WTC11 (cell line): ENCODE measurements at regions not wholly inside any gene's neighbourhood (a gene's known extent, or its start where the extent isn't known, plus 50 kb on each side); places are given as distances from the start of the nearest gene placed in this dataset.

Experiments
- ATAC-seq: fragments of 200-7000 bp; cut with Tn5 transposase; 2 replicates; pipeline ENCODE4 v1.10.0; 2021; ENCODE audit warnings: mild to moderate bottlenecking, moderate library complexity
- CTCF ChIA-PET: fragments of 300-600 bp; sonication (Branson Sonifier 250); formaldehyde crosslinking; loops from one replicate; lab custom pipeline; 2021; ENCODE audit warnings: antibody characterized with exemption; lab: Charles Lee
- POLR2A ChIA-PET: fragments of 350-600 bp; sonication (Branson Sonifier 250); formaldehyde crosslinking; loops from one replicate; lab custom pipeline; 2021; ENCODE audit warnings: antibody characterized with exemption; lab: Charles Lee
- DNase-seq: peaks from one replicate; pipeline ENCODE4 v3.0.0; 2021; ENCODE audit warnings: low spot score
- H3K27ac Mint-ChIP-seq: 2 replicates; pipeline ENCODE4 v1.8.0; 2021; ENCODE audit warnings: mixed read lengths
- H3K27me3 Mint-ChIP-seq: 2 replicates; pipeline ENCODE4 v1.8.0; 2021; ENCODE audit warnings: low read depth, mild to moderate bottlenecking, moderate library complexity, mixed read lengths
- H3K36me3 Mint-ChIP-seq: 2 replicates; pipeline ENCODE4 v1.8.0; 2021; ENCODE audit warnings: mixed read lengths
- H3K4me1 Mint-ChIP-seq: 2 replicates; pipeline ENCODE4 v1.8.0; 2022; ENCODE audit warnings: mixed read lengths
- H3K4me3 Mint-ChIP-seq: 2 replicates; pipeline ENCODE4 v1.8.0; 2021; ENCODE audit warnings: mild to moderate bottlenecking, moderate library complexity, mixed read lengths
- H3K9me3 Mint-ChIP-seq: 2 replicates; pipeline ENCODE4 v1.8.0; 2021; ENCODE audit warnings: mixed read lengths
- ATF3 ChIP-seq: sonication (generic); formaldehyde crosslinking; conservative IDR thresholded peaks from 2 replicates; pipeline ENCODE4 v1.8.1; 2022; ENCODE audit warnings: mild to moderate bottlenecking, missing genetic modification reagents
- ESRRA ChIP-seq: sonication (generic); formaldehyde crosslinking; IDR thresholded peaks from 2 replicates; pipeline ENCODE4 v1.8.1; 2022; ENCODE audit warnings: mild to moderate bottlenecking, missing genetic modification reagents, borderline replicate concordance
- FOXP4 ChIP-seq: sonication (generic); formaldehyde crosslinking; IDR thresholded peaks from 2 replicates; pipeline ENCODE4 v1.8.0; 2022; ENCODE audit warnings: mild to moderate bottlenecking, missing genetic modification reagents
- HMGA2 ChIP-seq: fragments of 250-450 bp; sonication (Bioruptor Pico); IDR thresholded peaks from 2 replicates; pipeline ENCODE4 v1.4.0; 2021; ENCODE audit warnings: mild to moderate bottlenecking, moderate library complexity
- MYBL2 ChIP-seq: sonication (generic); formaldehyde crosslinking; IDR thresholded peaks from 2 replicates; pipeline ENCODE4 v1.8.1; 2023; ENCODE audit warnings: mild to moderate bottlenecking, moderate library complexity, missing genetic modification reagents
- NFE2L1 ChIP-seq: sonication (generic); formaldehyde crosslinking; IDR thresholded peaks from 2 replicates; pipeline ENCODE4 v1.8.1; 2023; ENCODE audit warnings: missing genetic modification reagents
- NFYB ChIP-seq: sonication (generic); formaldehyde crosslinking; conservative IDR thresholded peaks from 2 replicates; pipeline ENCODE4 v1.8.0; 2022; ENCODE audit warnings: low read depth, missing genetic modification reagents
- OVOL2 ChIP-seq: fragments of 250-450 bp; sonication (Bioruptor Pico); IDR thresholded peaks from 2 replicates; pipeline ENCODE4 v1.9.0; 2021; ENCODE audit warnings: mild to moderate bottlenecking, borderline replicate concordance
- RELA ChIP-seq: sonication (generic); formaldehyde crosslinking; IDR thresholded peaks from 2 replicates; pipeline ENCODE4 v1.8.1; 2022; ENCODE audit warnings: missing genetic modification reagents, mild to moderate bottlenecking, borderline replicate concordance
- SMAD3 ChIP-seq: sonication (generic); formaldehyde crosslinking; IDR thresholded peaks from 2 replicates; pipeline ENCODE4 v1.8.0; 2022; ENCODE audit warnings: missing genetic modification reagents, mild to moderate bottlenecking, borderline replicate concordance
- SP1 ChIP-seq: sonication (generic); formaldehyde crosslinking; conservative IDR thresholded peaks from 2 replicates; pipeline ENCODE4 v1.8.1; 2022; ENCODE audit warnings: missing genetic modification reagents
- ZNF263 ChIP-seq: sonication (generic); formaldehyde crosslinking; IDR thresholded peaks from 2 replicates; pipeline ENCODE4 v1.8.1; 2022; ENCODE audit warnings: low read depth, mild to moderate bottlenecking, moderate library complexity, missing genetic modification reagents
- ZNF281 ChIP-seq: sonication (generic); formaldehyde crosslinking; IDR thresholded peaks from 2 replicates; pipeline ENCODE4 v1.8.0; 2023; ENCODE audit warnings: mild to moderate bottlenecking, missing genetic modification reagents
- ZNF423 ChIP-seq: fragments of 250-450 bp; sonication (Bioruptor Pico); IDR thresholded peaks from 2 replicates; pipeline ENCODE4 v2.1.2; 2022; ENCODE audit warnings: mild to moderate bottlenecking, moderate library complexity
- ZNF532 ChIP-seq: fragments of 250-450 bp; sonication (Bioruptor Pico); IDR thresholded peaks from 2 replicates; pipeline ENCODE4 v1.9.0; 2021; ENCODE audit warnings: mild to moderate bottlenecking, borderline replicate concordance
- ZNF671 ChIP-seq: fragments of 250-450 bp; sonication (Bioruptor Pico); IDR thresholded peaks from 2 replicates; pipeline ENCODE4 v1.8.0; 2021; ENCODE audit warnings: mild to moderate bottlenecking
- TF ChIP-seq, protein P1 (sequence below): sonication (generic); formaldehyde crosslinking; IDR thresholded peaks from 2 replicates; pipeline ENCODE4 v1.8.1; 2023; ENCODE audit warnings: mild to moderate bottlenecking, missing genetic modification reagents, moderate library complexity

- no peak overlapping the region for H3K27ac Mint-ChIP-seq
- H3K4me3 Mint-ChIP-seq: no peak overlapping the region
- peak; percentile 28; the same call in 1 of the 2 replicates for TF ChIP-seq ZNF423 (CRISPR knock-in tag)
- TF ChIP-seq ZNF263 (CRISPR knock-in tag): no peak
- TF ChIP-seq HMGA2: no peak
- no peak for TF ChIP-seq RELA (CRISPR knock-in tag)
- no peak for TF ChIP-seq ATF3 (CRISPR knock-in tag)
- TF ChIP-seq, protein P1, sequence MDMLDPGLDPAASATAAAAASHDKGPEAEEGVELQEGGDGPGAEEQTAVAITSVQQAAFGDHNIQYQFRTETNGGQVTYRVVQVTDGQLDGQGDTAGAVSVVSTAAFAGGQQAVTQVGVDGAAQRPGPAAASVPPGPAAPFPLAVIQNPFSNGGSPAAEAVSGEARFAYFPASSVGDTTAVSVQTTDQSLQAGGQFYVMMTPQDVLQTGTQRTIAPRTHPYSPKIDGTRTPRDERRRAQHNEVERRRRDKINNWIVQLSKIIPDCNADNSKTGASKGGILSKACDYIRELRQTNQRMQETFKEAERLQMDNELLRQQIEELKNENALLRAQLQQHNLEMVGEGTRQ: no peak
- no peak for TF ChIP-seq MYBL2 (CRISPR knock-in tag)
- TF ChIP-seq SMAD3: no peak
- ChIA-PET CTCF (interaction anchor here (0.8 to 1.3 kb wide), 3 partner anchors 9 to 365 kb away, joined by 3 to 5 read pairs (median 3); no protein-coding TSS in a partner anchor), POLR2A (interaction anchor here (0.6 kb wide), 1 partner anchor 78 kb away, joined by 3 read pairs; no protein-coding TSS in a partner anchor)
- H3K4me1 Mint-ChIP-seq: peaks cover 19% of the 10 kb centered on the region
- H3K27me3 Mint-ChIP-seq: no peaks in the 10 kb centered on the region
- peaks cover 7% of the 10 kb centered on the region; the same call in 1 of the 2 replicates for H3K9me3 Mint-ChIP-seq
- DNase-seq (peak; percentile 64), ATAC-seq (peak; percentile 98)
- no peaks in the 10 kb centered on the region for H3K36me3 Mint-ChIP-seq
Observed at GRCh38 chr4:151957153-151957552, 196.3 kb upstream of the GATB start.

DNA sequence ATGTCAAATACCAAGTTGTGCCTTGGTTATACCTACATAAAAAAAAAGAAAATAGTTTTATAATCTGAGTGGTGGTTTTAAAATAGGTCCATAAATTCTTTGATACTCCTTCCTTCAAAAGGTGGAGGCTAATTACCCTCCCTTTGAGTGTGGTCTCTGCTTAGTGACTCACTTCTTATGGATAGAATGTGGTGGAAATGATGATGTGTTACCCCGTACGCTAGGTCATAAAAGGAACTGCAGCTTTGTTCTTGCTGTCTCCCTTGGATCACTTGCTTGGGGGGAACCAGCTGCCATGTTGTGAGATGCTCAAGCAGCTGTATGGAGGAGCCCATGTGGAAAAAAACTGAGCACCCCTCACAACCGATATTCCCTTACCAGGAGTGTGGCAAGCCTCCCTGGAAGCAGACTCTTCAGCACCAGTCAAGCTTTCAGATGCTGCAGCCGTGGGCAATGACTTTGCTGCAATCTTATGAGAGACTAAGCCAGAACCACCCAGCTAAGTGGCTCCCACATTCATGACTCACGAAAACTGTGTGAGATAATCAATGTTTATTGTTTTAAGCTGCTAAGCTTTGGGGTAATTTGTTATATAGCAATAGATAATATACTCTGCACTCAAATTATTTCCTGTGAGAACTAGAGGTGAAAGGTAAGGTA, 195.0 kb upstream of the GATB start:
- Mint-ChIP-seq H3K36me3 (no peaks in the 10 kb centered on the region), H3K4me3 (no peak overlapping the region), H3K27ac (no peak overlapping the region), H3K9me3 (peaks cover 7% of the 10 kb centered on the region; the same call in 1 of the 2 replicates), H3K27me3 (no peaks in the 10 kb centered on the region), H3K4me1 (peaks cover 21% of the 10 kb centered on the region)
- no peak for TF ChIP-seq OVOL2 (CRISPR knock-in tag)
- TF ChIP-seq SP1 (CRISPR knock-in tag): no peak
- TF ChIP-seq NFYB (CRISPR knock-in tag): no peak
- POLR2A ChIA-PET: no interaction called here
- no peak for DNase-seq
- CTCF ChIA-PET: interaction anchor here (1.0 kb wide), 1 partner anchor 91 kb away, joined by 3 read pairs; no protein-coding TSS in a partner anchor
- ATAC-seq: no peak

DNA sequence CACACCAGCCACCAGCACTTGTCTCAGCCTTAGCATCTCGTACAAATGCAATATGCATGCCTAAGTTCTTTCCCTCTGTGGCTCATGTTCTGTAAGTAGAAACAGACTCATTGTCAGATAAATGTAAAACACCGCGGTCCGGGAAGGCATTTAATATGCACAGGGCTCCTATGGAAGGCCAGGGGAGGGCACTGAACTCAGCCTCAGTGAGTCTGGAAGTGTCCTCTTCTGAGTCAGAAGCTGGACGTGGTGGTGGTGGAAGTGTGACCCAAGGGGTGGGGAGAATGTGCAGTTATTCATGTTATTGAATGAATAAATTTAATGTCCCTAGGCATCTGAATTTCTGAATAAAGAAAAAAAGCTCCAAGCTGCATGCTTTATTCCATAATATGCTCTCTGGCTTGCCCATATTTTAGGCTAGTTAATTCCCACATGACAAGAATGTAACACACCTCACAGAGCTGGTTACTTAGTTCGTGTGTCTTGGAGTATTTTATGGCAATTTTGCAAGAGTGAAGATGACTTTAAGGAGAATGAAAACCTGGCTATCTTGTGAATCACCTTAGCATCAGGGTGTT, 193.1 kb upstream of the GATB start:
- Mint-ChIP-seq H3K27me3 (no peaks in the 10 kb centered on the region), H3K4me1 (peaks cover 21% of the 10 kb centered on the region)
- no peak for ATAC-seq
- TF ChIP-seq ESRRA (CRISPR knock-in tag): no peak
- TF ChIP-seq ZNF671 (CRISPR knock-in tag): no peak
- TF ChIP-seq NFYB (CRISPR knock-in tag): no peak
- TF ChIP-seq ZNF423 (CRISPR knock-in tag): no peak
- TF ChIP-seq ZNF281 (CRISPR knock-in tag): no peak
- no peak for TF ChIP-seq HMGA2
- TF ChIP-seq, all 79 proteins: peak for 0
- H3K27ac Mint-ChIP-seq: no peak overlapping the region
- no peak for DNase-seq
- H3K4me3 Mint-ChIP-seq: no peak overlapping the region
- POLR2A ChIA-PET: interaction anchor here (0.6 kb wide), 1 partner anchor 46 kb away, joined by 4 read pairs; no protein-coding TSS in a partner anchor
- H3K9me3 Mint-ChIP-seq: peaks cover 14% of the 10 kb centered on the region
- no peaks in the 10 kb centered on the region for H3K36me3 Mint-ChIP-seq
- CTCF ChIA-PET: no interaction called here

GRCh38 chr4:151953312-151953711, 192.5 kb upstream of the GATB start:
- ATAC-seq (no peak), DNase-seq (no peak)
- H3K36me3 Mint-ChIP-seq: 0 out of 2 replicates have a peak, but pooled peaks cover under 1% of the 10 kb centered on the region
- peaks cover 17% of the 10 kb centered on the region for H3K9me3 Mint-ChIP-seq
- peaks cover 21% of the 10 kb centered on the region for H3K4me1 Mint-ChIP-seq
- H3K4me3 Mint-ChIP-seq: no peak overlapping the region
- no peaks in the 10 kb centered on the region for H3K27me3 Mint-ChIP-seq
- ChIA-PET POLR2A (no interaction called here), CTCF (no interaction called here)
- no peak overlapping the region for H3K27ac Mint-ChIP-seq
- no peak for TF ChIP-seq ZNF532 (CRISPR knock-in tag)
- no peak for TF ChIP-seq ZNF263 (CRISPR knock-in tag)
- no peak for TF ChIP-seq FOXP4 (CRISPR knock-in tag)
- TF ChIP-seq NFE2L1: no peak
